Left colon (tissue), 2 donors: ENCODE measurements at regions not wholly inside any gene's neighbourhood (a gene's known extent, or its start where the extent isn't known, plus 50 kb on each side); places are given as distances from the start of the nearest gene placed in this dataset.
A peak's percentile ranks its signal among the peaks of the same experiment; 100 is the strongest.

Experiments
- ATAC-seq: fragments of 200-7000 bp; cut with Tn5 transposase; one replicate; pipeline ENCODE4 v1.9.1; 2020; ENCODE audit warnings: mild to moderate bottlenecking, moderate library complexity
- DNase-seq, 2 donors: peaks; one replicate each; pipeline ENCODE4 v3.0.0-alpha.2; 2020
- intact Hi-C, 2 donors: fragments of 100-400 bp; cut with DNase I in 1 of 2; cut with micrococcal nuclease in 1 of 2; formaldehyde crosslinking; loops; one replicate each; pipeline versions ENCODE4 v1.11.2 to v1.14.0; 2022; cut with DNase I, micrococcal nuclease
- donor health status: DM: no; HTN: no; CAD: no.
- donor health status: DM: yes; HTN: yes; CAD: no.

GRCh38 chr9:8114826-8115225 is 315.2 kb upstream of the DMAC1 start:
- DNase-seq (no peak), ATAC-seq (no peak)
- intact Hi-C loops: no loop called here

DNA sequence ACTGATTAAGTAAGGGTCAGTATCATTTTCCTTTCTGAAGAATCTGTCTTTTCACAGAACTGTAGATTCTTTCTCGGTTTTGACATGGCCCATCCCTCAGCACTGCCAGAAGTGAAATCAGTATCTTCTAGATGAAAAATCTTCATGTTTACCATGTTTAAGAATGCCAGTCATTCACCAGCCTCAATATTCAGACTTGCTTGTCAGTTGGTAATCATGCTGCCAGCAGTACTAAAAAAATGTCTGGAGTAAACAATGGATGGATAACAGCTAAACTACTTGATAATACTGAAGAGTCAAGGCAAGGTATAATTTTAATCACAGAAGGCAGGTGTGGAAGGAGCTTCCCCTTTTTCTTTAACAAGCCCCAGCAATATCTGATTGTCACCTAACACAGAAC is 306.8 kb upstream of the DMAC1 start:
- DNase-seq (no peak), ATAC-seq (no peak)
- intact Hi-C loops: no loop called here

DNA sequence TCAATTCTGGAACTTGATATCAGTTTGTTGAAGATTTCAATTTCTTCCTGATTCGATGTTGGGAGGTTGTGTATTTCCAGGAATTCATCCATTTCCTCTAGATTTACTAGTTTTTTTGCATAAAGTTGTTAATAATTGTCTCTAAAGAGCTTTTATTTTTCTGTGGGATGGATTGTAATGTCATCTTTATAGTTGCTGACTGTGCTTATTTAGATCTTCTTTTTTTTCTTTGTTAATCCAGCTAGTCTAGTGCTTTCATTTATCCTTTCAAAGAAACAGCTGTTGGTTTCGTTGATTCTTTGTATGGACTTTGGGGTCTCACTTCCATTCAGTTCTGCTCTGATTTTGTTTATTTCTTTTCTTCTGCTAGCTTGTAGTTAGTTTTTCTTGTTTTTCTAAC is 302.0 kb upstream of the DMAC1 start:
- intact Hi-C loops: no loop called here
- ATAC-seq (no peak), DNase-seq (no peak)

- intact Hi-C loops: no loop called here
- ATAC-seq: no peak
- no peak for DNase-seq
These were observed 296.5 kb upstream of the DMAC1 start for GRCh38 chr9:8096091-8096490.

DNA sequence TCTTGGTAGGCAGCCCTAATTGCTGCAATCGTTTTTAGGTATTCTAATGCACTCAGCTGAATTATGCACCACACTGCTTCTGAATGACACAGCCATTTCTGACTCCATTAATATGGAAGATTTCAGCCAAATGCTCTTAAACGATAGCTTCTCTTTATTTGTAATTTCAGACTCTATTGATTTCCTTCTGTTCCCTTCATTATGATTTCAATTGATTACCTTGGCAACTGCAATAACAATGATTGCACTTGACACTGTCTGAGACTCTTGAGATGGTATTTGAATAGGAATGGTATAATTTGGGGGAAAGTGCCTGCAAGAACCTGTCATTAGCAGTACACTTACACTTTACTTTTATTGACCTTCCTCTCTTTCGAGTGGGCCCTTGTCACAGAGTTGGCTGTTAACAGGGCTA is 296.1 kb upstream of the DMAC1 start:
- no peak for ATAC-seq
- intact Hi-C loops: no loop called here
- DNase-seq: no peak

- no peak for ATAC-seq
- no peak for DNase-seq
- intact Hi-C loops: no loop called here
These were observed 288.9 kb upstream of the DMAC1 start for GRCh38 chr9:8088477-8088876.

DNA sequence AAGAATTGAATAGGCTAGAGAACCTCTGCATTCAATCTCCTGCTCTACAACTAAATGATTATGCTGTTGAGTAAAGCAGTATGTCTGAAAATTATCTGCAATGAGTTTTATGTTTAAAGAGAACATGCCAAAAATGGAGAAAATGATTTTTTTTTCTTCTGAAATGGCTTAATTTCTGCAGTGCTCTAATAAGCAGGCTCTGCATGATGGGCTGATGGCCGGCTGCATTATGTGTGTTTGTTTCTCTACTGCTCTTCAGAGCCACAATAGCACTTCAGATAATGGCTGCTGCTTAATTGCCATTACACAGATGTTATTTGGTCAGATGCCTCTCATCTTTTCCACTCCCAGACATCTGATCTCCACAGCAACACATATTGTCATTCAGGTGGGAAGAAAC is 286.4 kb upstream of the DMAC1 start:
- ATAC-seq (no peak), DNase-seq (no peak)
- intact Hi-C loops: no loop called here

GRCh38 chr9:8078641-8079140 is 279.1 kb upstream of the DMAC1 start:
- ATAC-seq (no peak), DNase-seq (no peak)
- intact Hi-C loops: no loop called here

- intact Hi-C loops: no loop called here
- DNase-seq: no peak
- peak; percentile 79 for ATAC-seq
These were observed 275.2 kb upstream of the DMAC1 start for GRCh38 chr9:8074713-8075286.

DNA sequence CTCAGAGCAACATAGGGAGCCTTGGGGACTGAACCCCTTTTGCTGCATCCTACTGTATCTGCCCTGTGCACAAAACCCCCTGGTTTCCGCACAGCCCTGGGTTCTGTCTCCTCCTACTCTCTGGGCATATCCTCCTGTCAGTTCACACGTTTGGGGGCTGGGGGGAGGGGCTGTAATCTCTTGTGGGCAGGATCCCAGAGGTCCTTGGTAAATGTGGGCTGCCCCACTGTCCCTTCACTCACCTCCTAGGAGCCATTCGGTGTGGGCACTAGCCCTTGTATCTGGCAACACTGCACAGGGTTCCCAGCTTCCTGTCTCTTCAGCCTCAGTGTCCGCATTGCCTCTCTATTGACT is 271.8 kb upstream of the DMAC1 start:
- ATAC-seq (no peak), DNase-seq (no peak)
- intact Hi-C loops: no loop called here

GRCh38 chr9:8070779-8071444 is 271.3 kb upstream of the DMAC1 start:
- DNase-seq (no peak), ATAC-seq (no peak)

GRCh38 chr9:8062459-8062858 is 262.9 kb upstream of the DMAC1 start:
- intact Hi-C loops: no loop called here
- ATAC-seq (no peak), DNase-seq (no peak)

More at GRCh38 chr9:8070779-8071444, 271.3 kb upstream of the DMAC1 start:
- intact Hi-C loops: no loop called here

GRCh38 chr9:8053501-8053900 is 253.9 kb upstream of the DMAC1 start:
- intact Hi-C loops: no loop called here
- DNase-seq: no peak

DNA sequence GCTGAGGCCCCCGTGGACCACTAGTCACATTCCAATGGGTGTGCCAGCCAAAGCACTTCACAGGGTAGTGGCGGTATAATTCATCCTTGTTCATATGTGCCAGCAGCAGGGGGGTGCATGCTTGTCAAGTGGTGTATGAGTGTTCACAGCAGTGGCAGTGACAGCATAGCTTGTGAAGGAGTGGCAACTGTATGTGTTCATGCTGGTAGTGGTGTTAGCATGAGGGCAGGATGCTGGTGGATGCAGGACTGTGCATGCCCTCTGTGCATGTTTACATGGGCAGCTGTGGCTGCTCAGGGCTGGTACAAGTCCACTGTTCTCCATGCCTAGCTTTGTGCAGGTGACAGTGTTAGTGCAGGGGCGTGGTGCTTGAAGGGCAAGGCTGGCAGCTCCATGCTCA is 253.4 kb upstream of the DMAC1 start:
- intact Hi-C loops: no loop called here
- DNase-seq: no peak
- no peak for ATAC-seq

More at GRCh38 chr9:8053501-8053900, 253.9 kb upstream of the DMAC1 start:
- ATAC-seq: no peak

- intact Hi-C loops: no loop called here
- no peak for ATAC-seq
- no peak for DNase-seq
These were observed 238.2 kb upstream of the DMAC1 start for GRCh38 chr9:8037745-8038144.

DNA sequence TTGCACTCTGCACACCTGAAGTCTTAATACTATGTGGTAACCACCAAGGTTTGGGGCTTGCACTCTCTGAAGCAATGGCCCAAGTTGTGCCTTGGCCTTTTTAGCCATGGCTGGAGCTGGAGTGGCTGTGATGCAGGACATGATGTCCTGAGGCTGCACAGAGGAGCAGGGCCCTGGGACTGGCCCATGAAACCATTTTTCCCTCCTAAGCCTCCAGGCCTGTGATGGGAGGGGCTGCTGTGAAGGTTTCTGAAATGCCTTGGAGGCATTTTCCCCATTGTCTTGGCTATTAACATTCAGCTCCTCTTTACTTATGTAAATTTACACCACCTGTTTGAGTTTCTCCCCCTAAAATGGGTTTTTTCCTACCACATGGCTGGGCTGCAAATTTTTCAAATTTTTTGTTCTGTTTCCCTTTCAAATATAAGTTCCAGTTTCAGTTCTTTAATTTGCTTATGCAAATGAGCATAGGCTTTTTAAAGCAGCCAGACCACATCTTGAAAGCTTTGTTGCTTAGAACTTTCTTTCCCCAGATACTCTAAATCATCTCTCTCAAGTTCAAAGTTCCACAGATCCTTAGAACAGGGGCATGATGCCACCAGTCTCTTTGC is 237.4 kb upstream of the DMAC1 start:
- ATAC-seq (no peak), DNase-seq (no peak)
- intact Hi-C loops: no loop called here

DNA sequence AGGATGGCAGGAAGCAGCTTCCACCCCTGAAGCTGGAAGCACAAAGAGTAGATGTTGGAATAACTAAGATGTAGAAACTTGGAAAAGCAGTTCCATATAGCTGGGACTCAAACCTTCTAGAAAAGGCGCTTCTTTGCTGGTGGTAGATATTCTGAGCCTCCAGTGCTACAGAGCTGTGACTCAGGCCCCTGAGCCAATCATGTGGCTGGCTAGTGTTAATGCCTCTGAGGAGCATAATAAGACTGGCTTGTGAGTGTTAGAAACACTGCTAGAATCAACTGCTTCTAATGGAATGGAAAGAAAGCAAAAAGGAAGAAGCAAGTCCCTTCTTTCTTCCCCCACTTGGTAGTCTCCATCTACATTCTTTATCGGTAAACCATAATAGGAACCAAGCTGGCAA is 234.2 kb upstream of the DMAC1 start:
- intact Hi-C loops: no loop called here
- ATAC-seq (no peak), DNase-seq (no peak)

GRCh38 chr9:8030095-8030494 is 230.5 kb upstream of the DMAC1 start:
- no peak for ATAC-seq
- no peak for DNase-seq
- intact Hi-C loops: no loop called here

GRCh38 chr9:8027351-8027750 is 227.8 kb upstream of the DMAC1 start:
- DNase-seq: no peak
- no peak for ATAC-seq
- intact Hi-C loops: no loop called here

- DNase-seq (no peak), ATAC-seq (no peak)
- intact Hi-C loops: no loop called here
These were observed 226.0 kb upstream of the DMAC1 start for GRCh38 chr9:8025551-8025950.

GRCh38 chr9:8020186-8020585 is 220.6 kb upstream of the DMAC1 start:
- intact Hi-C loops: no loop called here
- DNase-seq (no peak), ATAC-seq (no peak)
